DND-41 (cell line): ENCODE measurements at regions not wholly inside any gene's neighbourhood (a gene's known extent, or its start where the extent isn't known, plus 50 kb on each side); places are given as distances from the start of the nearest gene placed in this dataset.

Experiments used
- ATAC-seq: fragments of 200-7000 bp; cut with Tn5 transposase; 3 replicates; pipeline ENCODE4 v1.9.1; 2021; ENCODE audit warnings: low read depth; ENCODE audit not compliant: insufficient read depth
- DNase-seq: peaks from one replicate; pipeline ENCODE4 v3.0.0-alpha.2; 2020
- H2AFZ ChIP-seq: 2 replicates; pipeline ENCODE4 v1.6.0; 2012; ENCODE audit warnings: low read depth, low read length
- H3K27ac ChIP-seq: 2 replicates; pipeline ENCODE4 v1.5.1; 2012; ENCODE audit warnings: low read length, inconsistent platforms
- H3K27me3 ChIP-seq: fragments of 200-600 bp; sonication (generic); 2 replicates; pipeline ENCODE4 v1.6.0; 2012; ENCODE audit warnings: low read length, mild to moderate bottlenecking, inconsistent platforms; ENCODE audit not compliant: insufficient read depth, poor library complexity
- H3K36me3 ChIP-seq: 2 replicates; pipeline ENCODE4 v1.5.1; 2012; ENCODE audit warnings: low read length, inconsistent platforms; ENCODE audit not compliant: insufficient read depth
- H3K4me1 ChIP-seq: 2 replicates; pipeline ENCODE4 v1.5.1; 2012; ENCODE audit warnings: mild to moderate bottlenecking, low read length; ENCODE audit not compliant: insufficient read depth
- H3K4me2 ChIP-seq: 2 replicates; pipeline ENCODE4 v1.6.0; 2012; ENCODE audit warnings: mild to moderate bottlenecking, moderate library complexity, low read length, inconsistent platforms; ENCODE audit not compliant: insufficient read depth
- H3K4me3 ChIP-seq, 2 experiments: fragments of 200-600 bp in 1 of 2; shearing (Covaris generic) in 1 of 2; 2 replicates each; pipeline ENCODE4 v1.5.1; 2012 to 2016; ENCODE audit warnings: inconsistent platforms in 2 of 2, low read length in 2 of 2, mild to moderate bottlenecking in 2 of 2, low read depth in 1 of 2, moderate library complexity in 1 of 2
- H3K79me2 ChIP-seq: 2 replicates; pipeline ENCODE4 v1.6.0; 2012; ENCODE audit warnings: low read length, inconsistent platforms; ENCODE audit not compliant: insufficient read depth
- H3K9ac ChIP-seq: 2 replicates; pipeline ENCODE4 v1.6.0; 2012; ENCODE audit warnings: low read depth, mild to moderate bottlenecking, inconsistent platforms, low read length, moderate library complexity
- H3K9me3 ChIP-seq: 2 replicates; pipeline ENCODE4 v1.5.1; 2012; ENCODE audit warnings: low read length, moderate library complexity, mild to moderate bottlenecking, inconsistent platforms; ENCODE audit not compliant: insufficient read depth, severe bottlenecking
- H4K20me1 ChIP-seq: 2 replicates; pipeline ENCODE4 v1.6.0; 2012; ENCODE audit warnings: low read length; ENCODE audit not compliant: insufficient read depth
- EZH2 ChIP-seq: IDR thresholded peaks from 3 replicates; pipeline ENCODE4 v1.6.1; 2012; ENCODE audit warnings: borderline replicate concordance, low read depth, mild to moderate bottlenecking, moderate library complexity, low read length, inconsistent platforms; ENCODE audit not compliant: severe bottlenecking
- TF ChIP-seq, protein P1 (sequence below): IDR thresholded peaks from 2 replicates; pipeline ENCODE4 v1.5.1; 2012; ENCODE audit warnings: borderline replicate concordance, low read length, moderate library complexity, mild to moderate bottlenecking; ENCODE audit not compliant: poor library complexity, severe bottlenecking; ENCODE audit errors: extremely low read depth

DNA sequence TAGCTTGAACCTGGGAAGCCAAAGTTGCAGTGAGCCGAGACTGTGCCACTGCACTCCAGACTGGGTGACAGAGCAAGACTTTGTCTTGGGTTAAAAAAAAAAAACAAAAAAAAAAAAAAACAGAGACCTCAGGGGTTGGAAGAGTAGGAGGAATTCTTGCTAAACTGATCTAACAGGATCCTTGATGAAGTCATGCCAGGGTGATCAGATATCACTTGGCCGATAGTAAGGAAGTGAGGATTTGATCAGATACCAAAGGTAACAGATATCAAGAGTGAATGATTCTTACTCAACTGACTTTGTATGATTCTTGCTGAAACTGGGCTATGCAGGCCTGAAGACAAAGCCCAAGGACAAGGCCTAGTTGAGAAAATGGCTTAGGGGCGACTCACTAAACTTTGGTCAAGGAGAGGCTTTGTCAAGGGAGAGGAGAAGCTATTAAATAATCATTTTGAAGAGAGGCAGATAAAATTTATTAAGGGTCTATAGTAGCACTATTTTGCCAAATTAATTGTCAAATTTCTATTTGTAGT lies 624.7 kb downstream of the UTRN start:
- no peak overlapping the region for H3K4me3 ChIP-seq
- H3K36me3 ChIP-seq, result no peaks in the 10 kb centered on the region
- no peak for ATAC-seq
- H3K9me3 ChIP-seq, result no peaks in the 10 kb centered on the region
- no peak for DNase-seq
- H3K27me3 ChIP-seq, result no peaks in the 10 kb centered on the region
- no peak overlapping the region for H2AFZ ChIP-seq
- H3K9ac ChIP-seq, result no peak overlapping the region
- no peaks in the 10 kb centered on the region for H4K20me1 ChIP-seq
- H3K4me2 ChIP-seq, result no peak overlapping the region
- TF ChIP-seq, protein P1, sequence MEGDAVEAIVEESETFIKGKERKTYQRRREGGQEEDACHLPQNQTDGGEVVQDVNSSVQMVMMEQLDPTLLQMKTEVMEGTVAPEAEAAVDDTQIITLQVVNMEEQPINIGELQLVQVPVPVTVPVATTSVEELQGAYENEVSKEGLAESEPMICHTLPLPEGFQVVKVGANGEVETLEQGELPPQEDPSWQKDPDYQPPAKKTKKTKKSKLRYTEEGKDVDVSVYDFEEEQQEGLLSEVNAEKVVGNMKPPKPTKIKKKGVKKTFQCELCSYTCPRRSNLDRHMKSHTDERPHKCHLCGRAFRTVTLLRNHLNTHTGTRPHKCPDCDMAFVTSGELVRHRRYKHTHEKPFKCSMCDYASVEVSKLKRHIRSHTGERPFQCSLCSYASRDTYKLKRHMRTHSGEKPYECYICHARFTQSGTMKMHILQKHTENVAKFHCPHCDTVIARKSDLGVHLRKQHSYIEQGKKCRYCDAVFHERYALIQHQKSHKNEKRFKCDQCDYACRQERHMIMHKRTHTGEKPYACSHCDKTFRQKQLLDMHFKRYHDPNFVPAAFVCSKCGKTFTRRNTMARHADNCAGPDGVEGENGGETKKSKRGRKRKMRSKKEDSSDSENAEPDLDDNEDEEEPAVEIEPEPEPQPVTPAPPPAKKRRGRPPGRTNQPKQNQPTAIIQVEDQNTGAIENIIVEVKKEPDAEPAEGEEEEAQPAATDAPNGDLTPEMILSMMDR, result no peak
- no peak for TF ChIP-seq EZH2
- no peak overlapping the region for H3K27ac ChIP-seq
- no peaks in the 10 kb centered on the region for H3K79me2 ChIP-seq
- peaks cover 4% of the 10 kb centered on the region; the same call in 1 of the 2 replicates for H3K4me1 ChIP-seq

DNA sequence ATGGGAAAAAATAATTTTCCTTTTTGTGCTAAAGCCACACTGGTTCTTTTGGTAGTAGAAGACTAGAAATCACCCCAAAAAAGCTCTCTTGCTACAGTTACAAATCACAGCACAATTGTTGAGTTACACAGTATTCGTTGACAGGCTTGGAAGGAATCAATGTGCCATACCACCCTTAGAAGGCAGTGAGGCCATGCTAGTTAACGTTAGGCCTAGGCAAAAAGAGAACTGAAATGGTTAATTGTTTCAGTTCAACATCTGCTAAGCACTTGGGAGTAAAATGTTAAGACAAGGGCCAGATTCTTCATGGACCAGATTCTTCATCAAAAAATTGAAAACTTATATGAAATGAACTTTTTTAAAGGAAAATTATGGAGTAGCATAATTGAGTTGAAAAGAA lies 626.2 kb downstream of the UTRN start:
- no peaks in the 10 kb centered on the region for H3K27me3 ChIP-seq
- H3K4me2 ChIP-seq, result no peak overlapping the region
- H3K9ac ChIP-seq, result no peak overlapping the region
- peaks cover 4% of the 10 kb centered on the region; the same call in 1 of the 2 replicates for H3K4me1 ChIP-seq
- H3K9me3 ChIP-seq, result no peaks in the 10 kb centered on the region
- no peak overlapping the region for H3K4me3 ChIP-seq
- H2AFZ ChIP-seq, result no peak overlapping the region
- DNase-seq (no peak), ATAC-seq (no peak)
- H4K20me1 ChIP-seq, result no peaks in the 10 kb centered on the region
- H3K79me2 ChIP-seq, result no peaks in the 10 kb centered on the region
- no peak for TF ChIP-seq EZH2
- TF ChIP-seq, protein P1, result no peak
- H3K36me3 ChIP-seq, result no peaks in the 10 kb centered on the region
- no peak overlapping the region for H3K27ac ChIP-seq

DNA sequence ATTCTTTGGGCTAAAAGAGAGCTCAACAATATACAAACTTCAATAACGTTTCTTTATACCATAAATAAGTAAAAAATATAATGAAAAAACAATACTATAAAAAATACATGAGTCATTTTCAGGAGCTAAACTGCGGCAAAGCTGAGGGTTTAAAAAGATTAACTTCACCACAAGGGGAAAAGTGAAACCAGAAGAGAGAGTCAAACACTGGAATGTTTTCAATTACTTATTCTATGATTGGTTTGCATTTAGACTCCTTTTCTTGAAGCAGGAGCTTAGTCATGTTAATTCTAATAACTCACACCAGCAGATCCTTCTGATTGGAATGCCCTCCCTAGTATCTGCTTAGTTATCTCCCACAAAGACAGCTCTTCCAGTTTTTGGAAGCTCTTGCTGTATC lies 627.3 kb downstream of the UTRN start:
- TF ChIP-seq EZH2, result no peak
- TF ChIP-seq, protein P1, result no peak
- no peak overlapping the region for H3K4me3 ChIP-seq
- 0 out of 3 replicates have a peak, but pooled peaks have one; percentile 52 for ATAC-seq
- no peaks in the 10 kb centered on the region for H3K79me2 ChIP-seq
- no peak overlapping the region for H3K4me2 ChIP-seq
- no peaks in the 10 kb centered on the region for H3K36me3 ChIP-seq
- peaks cover 4% of the 10 kb centered on the region; the same call in 1 of the 2 replicates for H3K4me1 ChIP-seq
- no peaks in the 10 kb centered on the region for H3K27me3 ChIP-seq
- H4K20me1 ChIP-seq, result no peaks in the 10 kb centered on the region
- H3K9me3 ChIP-seq, result no peaks in the 10 kb centered on the region
- H2AFZ ChIP-seq, result peak overlapping the region; percentile 33; the same call in 1 of the 2 replicates
- H3K9ac ChIP-seq, result no peak overlapping the region
- no peak for DNase-seq
- no peak overlapping the region for H3K27ac ChIP-seq

DNA sequence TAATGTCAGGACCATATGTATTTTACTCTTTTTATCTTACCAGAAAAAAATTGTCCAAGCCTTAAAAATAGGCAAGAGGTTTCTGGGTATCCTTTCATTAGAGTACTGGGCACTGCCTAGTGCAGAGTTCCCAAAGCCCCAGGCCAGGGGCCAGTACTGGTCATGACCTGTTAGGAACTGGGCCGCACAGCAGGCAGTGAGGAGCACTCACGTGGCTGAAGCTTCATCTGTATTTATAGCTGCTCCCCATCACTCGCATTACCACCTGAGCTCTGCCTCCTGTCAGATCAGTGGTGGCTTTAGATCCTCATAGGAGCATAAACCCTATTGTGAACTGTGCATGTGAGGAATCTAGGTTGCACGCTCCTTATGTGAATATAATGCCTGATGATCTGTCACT lies 632.9 kb downstream of the UTRN start:
- peaks cover 3% of the 10 kb centered on the region for H3K27me3 ChIP-seq
- no peaks in the 10 kb centered on the region for H4K20me1 ChIP-seq
- TF ChIP-seq, protein P1, result no peak
- no peak for TF ChIP-seq EZH2
- H3K4me3 ChIP-seq, result no peak overlapping the region
- no peaks in the 10 kb centered on the region for H3K4me1 ChIP-seq
- no peak overlapping the region for H3K27ac ChIP-seq
- ATAC-seq (no peak), DNase-seq (no peak)
- no peaks in the 10 kb centered on the region for H3K36me3 ChIP-seq
- no peaks in the 10 kb centered on the region for H3K9me3 ChIP-seq
- H3K4me2 ChIP-seq, result no peak overlapping the region
- no peaks in the 10 kb centered on the region for H3K79me2 ChIP-seq
- no peak overlapping the region for H2AFZ ChIP-seq
- no peak overlapping the region for H3K9ac ChIP-seq
